ENCODE measurements at regions not wholly inside any gene's neighbourhood (a gene's known extent, or its start where the extent isn't known, plus 50 kb on each side); places are given as distances from the start of the nearest gene placed in this dataset.

- TF ChIP-seq, protein P1, sequence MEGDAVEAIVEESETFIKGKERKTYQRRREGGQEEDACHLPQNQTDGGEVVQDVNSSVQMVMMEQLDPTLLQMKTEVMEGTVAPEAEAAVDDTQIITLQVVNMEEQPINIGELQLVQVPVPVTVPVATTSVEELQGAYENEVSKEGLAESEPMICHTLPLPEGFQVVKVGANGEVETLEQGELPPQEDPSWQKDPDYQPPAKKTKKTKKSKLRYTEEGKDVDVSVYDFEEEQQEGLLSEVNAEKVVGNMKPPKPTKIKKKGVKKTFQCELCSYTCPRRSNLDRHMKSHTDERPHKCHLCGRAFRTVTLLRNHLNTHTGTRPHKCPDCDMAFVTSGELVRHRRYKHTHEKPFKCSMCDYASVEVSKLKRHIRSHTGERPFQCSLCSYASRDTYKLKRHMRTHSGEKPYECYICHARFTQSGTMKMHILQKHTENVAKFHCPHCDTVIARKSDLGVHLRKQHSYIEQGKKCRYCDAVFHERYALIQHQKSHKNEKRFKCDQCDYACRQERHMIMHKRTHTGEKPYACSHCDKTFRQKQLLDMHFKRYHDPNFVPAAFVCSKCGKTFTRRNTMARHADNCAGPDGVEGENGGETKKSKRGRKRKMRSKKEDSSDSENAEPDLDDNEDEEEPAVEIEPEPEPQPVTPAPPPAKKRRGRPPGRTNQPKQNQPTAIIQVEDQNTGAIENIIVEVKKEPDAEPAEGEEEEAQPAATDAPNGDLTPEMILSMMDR (conservative IDR thresholded peaks at IDR 0.05; ENCODE audit: low read depth, low read length): no peak
- no peak for TF ChIP-seq EZH2 (IDR thresholded peaks at IDR 0.05; ENCODE audit: borderline replicate concordance, low read depth, low read length, poor library complexity, severe bottlenecking)
Observed at GRCh38 chr4:181254771-181255170, 988.4 kb upstream of the TENM3 start.
